HEK293 (cell line): ENCODE measurements at regions not wholly inside any gene's neighbourhood (a gene's known extent, or its start where the extent isn't known, plus 50 kb on each side); places are given as distances from the start of the nearest gene placed in this dataset.

Source experiments
- EGR2 ChIP-seq: fragments of 450-650 bp; formaldehyde crosslinking; IDR thresholded peaks from 2 replicates; pipeline ENCODE4 v1.5.1; 2016; ENCODE audit warnings: low read depth, missing biosample characterization, missing genetic modification characterization
- GLI4 ChIP-seq: fragments of 450-650 bp; formaldehyde crosslinking; IDR thresholded peaks from 2 replicates; pipeline ENCODE4 v1.5.1; 2016; ENCODE audit warnings: missing biosample characterization, missing genetic modification characterization
- GLIS1 ChIP-seq: fragments of 450-650 bp; formaldehyde crosslinking; IDR thresholded peaks from 2 replicates; pipeline ENCODE4 v1.5.1; 2016; ENCODE audit warnings: missing biosample characterization, missing genetic modification characterization
- HOXC10 ChIP-seq: sonication (generic); formaldehyde crosslinking; IDR thresholded peaks from 2 replicates; pipeline ENCODE4 v1.8.1; 2023; ENCODE audit warnings: mild to moderate bottlenecking, missing genetic modification reagents
- KLF9 ChIP-seq: fragments of 450-650 bp; formaldehyde crosslinking; IDR thresholded peaks from 2 replicates; pipeline ENCODE4 v1.5.1; 2016; ENCODE audit warnings: missing biosample characterization, missing genetic modification characterization, low read depth
- OSR2 ChIP-seq: fragments of 450-650 bp; formaldehyde crosslinking; IDR thresholded peaks from 2 replicates; pipeline ENCODE4 v1.5.1; 2016; ENCODE audit warnings: missing biosample characterization, missing genetic modification characterization
- PRDM4 ChIP-seq: fragments of 450-650 bp; formaldehyde crosslinking; IDR thresholded peaks from 2 replicates; pipeline ENCODE4 v1.5.1; 2017; ENCODE audit warnings: missing biosample characterization, missing genetic modification characterization
- SCRT1 ChIP-seq: fragments of 450-650 bp; formaldehyde crosslinking; IDR thresholded peaks from 2 replicates; pipeline ENCODE4 v1.5.1; 2016; ENCODE audit warnings: missing biosample characterization, missing genetic modification characterization, borderline replicate concordance
- YY1 ChIP-seq: fragments of 450-650 bp; formaldehyde crosslinking; IDR thresholded peaks from 2 replicates; pipeline ENCODE4 v1.5.1; 2018; ENCODE audit warnings: missing biosample characterization, missing genetic modification characterization
- YY2 ChIP-seq: fragments of 450-650 bp; formaldehyde crosslinking; IDR thresholded peaks from 2 replicates; pipeline ENCODE4 v1.5.1; 2016; ENCODE audit warnings: missing biosample characterization, missing genetic modification characterization
- ZBTB48 ChIP-seq: fragments of 450-650 bp; formaldehyde crosslinking; IDR thresholded peaks from 2 replicates; pipeline ENCODE4 v1.5.1; 2016; ENCODE audit warnings: missing biosample characterization, missing genetic modification characterization
- ZBTB49 ChIP-seq: fragments of 450-650 bp; formaldehyde crosslinking; IDR thresholded peaks from 2 replicates; pipeline ENCODE4 v1.5.1; 2016; ENCODE audit warnings: missing biosample characterization, missing genetic modification characterization, low read depth
- ZBTB8A ChIP-seq: fragments of 450-650 bp; formaldehyde crosslinking; IDR thresholded peaks from 2 replicates; pipeline ENCODE4 v1.5.1; 2016; ENCODE audit warnings: missing biosample characterization, missing genetic modification characterization
- ZFP41 ChIP-seq: fragments of 450-650 bp; formaldehyde crosslinking; IDR thresholded peaks from 2 replicates; pipeline ENCODE4 v1.5.1; 2016; ENCODE audit warnings: missing biosample characterization, missing genetic modification characterization, borderline replicate concordance
- ZNF10 ChIP-seq: fragments of 450-650 bp; formaldehyde crosslinking; IDR thresholded peaks from 2 replicates; pipeline ENCODE4 v1.5.1; 2017; ENCODE audit warnings: missing biosample characterization, missing genetic modification characterization
- ZNF121 ChIP-seq: fragments of 450-650 bp; formaldehyde crosslinking; IDR thresholded peaks from 2 replicates; pipeline ENCODE4 v1.5.1; 2016; ENCODE audit warnings: missing biosample characterization, missing genetic modification characterization
- ZNF133 ChIP-seq: fragments of 450-650 bp; formaldehyde crosslinking; IDR thresholded peaks from 2 replicates; pipeline ENCODE4 v1.5.1; 2016; ENCODE audit warnings: missing biosample characterization, missing genetic modification characterization
- ZNF138 ChIP-seq: fragments of 450-650 bp; formaldehyde crosslinking; IDR thresholded peaks from 2 replicates; pipeline ENCODE4 v1.5.1; 2016; ENCODE audit warnings: missing biosample characterization, missing genetic modification characterization, borderline replicate concordance
- ZNF155 ChIP-seq: fragments of 450-650 bp; formaldehyde crosslinking; IDR thresholded peaks from 2 replicates; pipeline ENCODE4 v1.5.1; 2016; ENCODE audit warnings: missing biosample characterization, missing genetic modification characterization
- ZNF174 ChIP-seq: fragments of 450-650 bp; formaldehyde crosslinking; IDR thresholded peaks from 2 replicates; pipeline ENCODE4 v1.5.0; 2017; ENCODE audit warnings: missing biosample characterization, mild to moderate bottlenecking, missing genetic modification characterization
- ZNF175 ChIP-seq: fragments of 450-650 bp; formaldehyde crosslinking; IDR thresholded peaks from 2 replicates; pipeline ENCODE4 v1.5.1; 2016; ENCODE audit warnings: missing biosample characterization, missing genetic modification characterization
- ZNF184 ChIP-seq: fragments of 450-650 bp; IDR thresholded peaks from 2 replicates; pipeline ENCODE4 v1.5.1; 2018; ENCODE audit warnings: missing biosample characterization, mild to moderate bottlenecking, missing genetic modification characterization
- ZNF366 ChIP-seq: fragments of 450-650 bp; formaldehyde crosslinking; conservative IDR thresholded peaks from 2 replicates; pipeline ENCODE4 v1.5.1; 2016; ENCODE audit warnings: missing biosample characterization, missing genetic modification characterization
- ZNF513 ChIP-seq: fragments of 450-650 bp; IDR thresholded peaks from 2 replicates; pipeline ENCODE4 v1.5.1; 2018; ENCODE audit warnings: missing biosample characterization, missing genetic modification characterization
- ZNF514 ChIP-seq: fragments of 450-650 bp; formaldehyde crosslinking; IDR thresholded peaks from 2 replicates; pipeline ENCODE4 v1.5.1; 2016; ENCODE audit warnings: missing biosample characterization, missing genetic modification characterization
- ZNF623 ChIP-seq: fragments of 450-650 bp; formaldehyde crosslinking; IDR thresholded peaks from 2 replicates; pipeline ENCODE4 v1.5.1; 2016; ENCODE audit warnings: missing biosample characterization, missing genetic modification characterization
- ZNF624 ChIP-seq: fragments of 450-650 bp; formaldehyde crosslinking; IDR thresholded peaks from 2 replicates; pipeline ENCODE4 v1.5.1; 2017; ENCODE audit warnings: missing biosample characterization, missing genetic modification characterization
- ZNF658 ChIP-seq: fragments of 450-650 bp; formaldehyde crosslinking; IDR thresholded peaks from 2 replicates; pipeline ENCODE4; 2016; ENCODE audit warnings: missing biosample characterization, missing genetic modification characterization
- ZNF670 ChIP-seq: fragments of 450-650 bp; formaldehyde crosslinking; IDR thresholded peaks from 2 replicates; pipeline ENCODE4 v1.5.1; 2016; ENCODE audit warnings: missing biosample characterization, missing genetic modification characterization, low read depth
- ZNF76 ChIP-seq: fragments of 450-650 bp; formaldehyde crosslinking; IDR thresholded peaks from 2 replicates; pipeline ENCODE4; 2016; ENCODE audit warnings: low read depth, missing biosample characterization, missing genetic modification characterization, borderline replicate concordance
- ZNF776 ChIP-seq: fragments of 450-650 bp; formaldehyde crosslinking; IDR thresholded peaks from 2 replicates; pipeline ENCODE4 v1.5.0; 2017; ENCODE audit warnings: missing biosample characterization, missing genetic modification characterization, borderline replicate concordance
- ZSCAN30 ChIP-seq: fragments of 450-650 bp; IDR thresholded peaks from 2 replicates; pipeline ENCODE4 v1.5.1; 2018; ENCODE audit warnings: missing biosample characterization, mild to moderate bottlenecking, missing genetic modification characterization, moderate library complexity
- TF ChIP-seq, protein P1 (sequence below): fragments of 450-650 bp; formaldehyde crosslinking; IDR thresholded peaks from 2 replicates; pipeline ENCODE4 v1.5.1; 2016; ENCODE audit warnings: missing biosample characterization, missing genetic modification characterization
- TF ChIP-seq, protein P2 (sequence below): fragments of 450-650 bp; formaldehyde crosslinking; IDR thresholded peaks from 2 replicates; pipeline ENCODE4 v1.5.1; 2016; ENCODE audit warnings: missing biosample characterization, missing genetic modification characterization

DNA sequence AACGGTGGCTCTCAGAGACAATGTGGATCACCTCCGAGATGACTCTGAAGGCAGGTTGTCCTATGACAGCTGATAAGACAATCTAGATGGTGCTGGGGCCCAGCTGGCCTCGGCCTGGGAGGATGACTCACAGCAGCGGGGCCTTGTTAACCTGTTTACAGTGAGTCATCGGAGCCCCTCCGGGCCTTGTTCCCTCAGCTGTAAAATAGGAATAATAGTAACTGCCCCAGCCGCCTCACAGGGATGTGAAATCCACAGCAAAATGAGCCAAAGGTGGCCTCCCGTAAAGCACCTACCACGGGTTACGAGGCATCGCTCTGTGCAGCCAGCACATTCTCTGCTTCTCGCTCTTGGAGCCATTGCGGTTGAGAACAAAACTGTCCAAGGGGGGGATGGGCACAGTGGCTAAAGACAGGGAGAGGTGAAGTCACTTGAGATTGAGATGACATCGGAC, 88.6 kb upstream of the RASGRF1 start (continued):
- TF ChIP-seq ZNF138 (tag by site-specific recombination) (no peak), ZNF155 (tag by site-specific recombination) (no peak), GLI4 (tag by site-specific recombination) (no peak), PRDM4 (tag by site-specific recombination) (no peak), ZNF175 (tag by site-specific recombination) (no peak), ZNF776 (tag by site-specific recombination) (no peak), ZNF514 (tag by site-specific recombination) (no peak), ZNF513 (tag by site-specific recombination) (no peak), ZFP41 (tag by site-specific recombination) (no peak), ZNF366 (tag by site-specific recombination) (peak; percentile 73; the same call in 1 of the 2 replicates), GLIS1 (tag by site-specific recombination) (peak; percentile 88), ZBTB49 (no peak), SCRT1 (tag by site-specific recombination) (no peak), ZNF133 (no peak), YY1 (tag by site-specific recombination) (no peak), OSR2 (tag by site-specific recombination) (no peak), ZNF184 (tag by site-specific recombination) (0 out of 2 replicates have a peak, but pooled peaks have one; percentile 39), ZBTB48 (tag by site-specific recombination) (peak; percentile 29; the same call in 1 of the 2 replicates), ZNF121 (tag by site-specific recombination) (no peak), ZBTB8A (0 out of 2 replicates have a peak, but pooled peaks have one; percentile 26), HOXC10 (CRISPR knock-in tag) (no peak), YY2 (tag by site-specific recombination) (no peak), ZSCAN30 (tag by site-specific recombination) (peak; percentile 55; the same call in 1 of the 2 replicates), ZNF623 (tag by site-specific recombination) (no peak), ZNF174 (no peak), ZNF670 (tag by site-specific recombination) (no peak), ZNF76 (tag by site-specific recombination) (peak; percentile 32; the same call in 1 of the 2 replicates), KLF9 (tag by site-specific recombination) (no peak), ZNF10 (tag by site-specific recombination) (0 out of 2 replicates have a peak, but pooled peaks have one; percentile 24), EGR2 (tag by site-specific recombination) (no peak), ZNF658 (tag by site-specific recombination) (no peak), ZNF624 (tag by site-specific recombination) (no peak)
- TF ChIP-seq, protein P1, sequence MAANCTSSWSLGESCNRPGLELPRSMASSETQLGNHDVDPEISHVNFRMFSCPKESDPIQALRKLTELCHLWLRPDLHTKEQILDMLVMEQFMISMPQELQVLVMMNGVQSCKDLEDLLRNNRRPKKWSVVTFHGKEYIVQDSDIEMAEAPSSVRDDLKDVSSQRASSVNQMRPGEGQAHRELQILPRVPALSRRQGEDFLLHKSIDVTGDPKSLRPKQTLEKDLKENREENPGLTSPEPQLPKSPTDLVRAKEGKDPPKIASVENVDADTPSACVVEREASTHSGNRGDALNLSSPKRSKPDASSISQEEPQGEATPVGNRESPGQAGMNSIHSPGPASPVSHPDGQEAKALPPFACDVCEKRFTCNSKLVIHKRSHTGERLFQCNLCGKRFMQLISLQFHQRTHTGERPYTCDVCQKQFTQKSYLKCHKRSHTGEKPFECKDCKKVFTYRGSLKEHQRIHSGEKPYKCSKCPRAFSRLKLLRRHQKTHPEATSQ, result no peak
- TF ChIP-seq, protein P2, sequence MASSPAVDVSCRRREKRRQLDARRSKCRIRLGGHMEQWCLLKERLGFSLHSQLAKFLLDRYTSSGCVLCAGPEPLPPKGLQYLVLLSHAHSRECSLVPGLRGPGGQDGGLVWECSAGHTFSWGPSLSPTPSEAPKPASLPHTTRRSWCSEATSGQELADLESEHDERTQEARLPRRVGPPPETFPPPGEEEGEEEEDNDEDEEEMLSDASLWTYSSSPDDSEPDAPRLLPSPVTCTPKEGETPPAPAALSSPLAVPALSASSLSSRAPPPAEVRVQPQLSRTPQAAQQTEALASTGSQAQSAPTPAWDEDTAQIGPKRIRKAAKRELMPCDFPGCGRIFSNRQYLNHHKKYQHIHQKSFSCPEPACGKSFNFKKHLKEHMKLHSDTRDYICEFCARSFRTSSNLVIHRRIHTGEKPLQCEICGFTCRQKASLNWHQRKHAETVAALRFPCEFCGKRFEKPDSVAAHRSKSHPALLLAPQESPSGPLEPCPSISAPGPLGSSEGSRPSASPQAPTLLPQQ (tag by site-specific recombination), result peak; percentile 98
